ENCODE measurements at regions not wholly inside any gene's neighbourhood (a gene's known extent, or its start where the extent isn't known, plus 50 kb on each side); places are given as distances from the start of the nearest gene placed in this dataset.

- no peak for DNase-seq
These were observed 111.8 kb upstream of the IGF1 start for GRCh38 chr12:102592134-102592533.

DNA sequence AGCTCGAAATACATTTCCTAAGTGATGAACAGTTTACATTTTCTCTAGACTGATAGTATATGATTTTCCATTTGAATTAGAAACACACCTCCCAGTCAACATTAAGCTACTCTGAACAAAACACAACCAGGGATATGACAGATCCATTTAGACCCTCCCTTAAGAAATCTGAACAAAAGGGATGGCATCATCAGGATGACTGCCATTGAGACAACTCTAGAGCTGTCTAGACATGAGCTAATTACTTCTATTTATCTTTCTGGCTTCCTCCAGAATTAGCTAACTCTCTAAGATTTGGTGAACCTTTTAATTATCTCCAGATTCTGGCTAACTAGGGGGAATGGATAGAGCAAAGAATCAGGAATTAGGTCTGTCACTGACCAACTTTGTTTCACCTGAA lies 92.9 kb upstream of the IGF1 start:
- DNase-seq = no peak

GRCh38 chr12:102571889-102572288 lies 91.5 kb upstream of the IGF1 start:
- DNase-seq = no peak

DNA sequence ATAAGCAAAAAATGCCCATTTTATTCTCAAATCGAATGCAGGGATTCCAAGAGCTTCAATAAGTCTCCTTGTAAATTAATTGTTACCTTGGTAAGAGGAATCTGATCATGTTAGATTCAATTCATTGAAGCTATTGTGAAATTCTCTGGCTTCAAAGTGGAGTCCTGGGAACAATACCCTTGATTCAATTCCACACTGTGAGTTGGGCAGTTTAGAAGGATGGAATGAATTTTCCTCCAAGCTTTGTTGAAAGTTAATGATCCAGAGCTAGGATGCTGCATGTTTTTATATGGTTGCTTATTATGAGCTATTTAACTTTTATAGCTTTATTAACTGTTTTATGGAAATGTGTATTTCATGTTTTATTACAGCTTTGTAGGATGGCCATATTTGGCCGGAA lies 89.9 kb upstream of the IGF1 start:
- no peak for DNase-seq

DNA sequence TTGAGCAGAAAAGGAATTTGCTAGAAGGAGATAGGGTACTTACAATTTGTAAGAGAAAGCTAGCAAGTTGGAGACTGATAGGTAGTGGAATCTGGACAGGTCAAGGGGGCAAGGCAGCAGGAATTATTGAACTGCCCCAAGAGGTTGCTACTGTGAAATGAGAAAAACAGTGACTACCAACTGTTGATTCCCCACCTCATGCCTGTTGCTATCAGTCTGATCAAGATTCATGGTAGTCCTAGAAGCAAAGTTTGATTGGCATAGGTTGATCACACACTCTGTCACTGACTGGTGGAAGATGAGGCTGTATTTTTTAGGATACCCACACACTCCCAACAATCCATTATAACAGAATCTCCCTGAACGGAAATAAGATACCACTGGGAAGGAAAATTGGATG lies 89.4 kb upstream of the IGF1 start:
- DNase-seq = no peak

GRCh38 chr12:102568276-102568675 lies 87.9 kb upstream of the IGF1 start:
- DNase-seq = no peak

GRCh38 chr12:102567031-102567985 lies 86.9 kb upstream of the IGF1 start:
- no peak for DNase-seq

- no peak for DNase-seq
These were observed 85.2 kb upstream of the IGF1 start for GRCh38 chr12:102565555-102565954.

- no peak for DNase-seq
These were observed 83.7 kb upstream of the IGF1 start for GRCh38 chr12:102564026-102564425.

DNA sequence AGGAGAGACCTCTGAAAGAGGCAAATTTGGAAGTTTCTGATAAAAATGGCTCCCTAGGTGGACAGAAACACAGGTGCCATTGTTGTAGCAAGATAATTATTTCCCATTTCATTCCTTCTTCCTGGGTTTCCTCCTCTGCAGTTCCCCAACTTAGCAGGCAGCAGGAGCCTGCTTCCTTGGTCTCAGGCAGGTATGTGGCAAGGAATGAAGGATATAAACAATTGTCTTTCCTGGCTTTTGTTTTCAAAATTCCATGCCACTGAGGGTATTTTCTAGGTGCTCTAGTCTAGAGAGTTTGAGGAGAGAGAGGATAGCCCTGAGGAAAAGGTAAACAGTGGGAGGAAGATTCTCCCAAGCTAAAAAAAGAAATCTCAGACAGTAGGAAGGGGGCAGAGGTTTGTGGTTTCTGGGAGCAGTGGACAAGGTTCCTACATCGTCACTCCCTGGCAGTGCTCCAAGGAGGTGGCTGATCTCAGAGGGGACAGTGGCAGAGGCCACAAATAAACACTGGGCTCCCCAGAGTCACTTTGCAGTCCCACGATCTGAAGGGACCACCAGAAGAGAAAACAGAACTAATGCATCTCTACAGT lies 82.6 kb upstream of the IGF1 start:
- DNase-seq = no peak

DNA sequence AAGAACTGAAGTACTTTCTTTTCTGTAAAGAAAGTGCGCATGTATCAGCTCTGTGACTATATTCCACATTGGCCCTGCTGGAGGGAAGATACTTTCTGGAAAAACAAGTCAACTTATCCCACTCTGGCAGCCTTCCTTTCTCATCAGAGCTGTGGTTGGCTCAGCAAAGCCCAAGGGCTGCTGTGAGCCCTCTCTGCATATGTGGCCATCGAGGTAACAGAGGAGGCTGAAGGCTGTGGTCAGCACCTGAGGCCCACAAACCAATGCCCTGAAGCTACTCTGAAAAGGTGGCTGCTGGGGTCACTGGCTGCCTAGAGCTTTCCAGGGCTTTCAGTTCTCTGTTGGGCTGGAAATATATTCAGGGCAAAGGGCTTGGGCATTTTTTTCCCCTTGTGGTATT lies 70.8 kb upstream of the IGF1 start:
- no peak for DNase-seq

DNA sequence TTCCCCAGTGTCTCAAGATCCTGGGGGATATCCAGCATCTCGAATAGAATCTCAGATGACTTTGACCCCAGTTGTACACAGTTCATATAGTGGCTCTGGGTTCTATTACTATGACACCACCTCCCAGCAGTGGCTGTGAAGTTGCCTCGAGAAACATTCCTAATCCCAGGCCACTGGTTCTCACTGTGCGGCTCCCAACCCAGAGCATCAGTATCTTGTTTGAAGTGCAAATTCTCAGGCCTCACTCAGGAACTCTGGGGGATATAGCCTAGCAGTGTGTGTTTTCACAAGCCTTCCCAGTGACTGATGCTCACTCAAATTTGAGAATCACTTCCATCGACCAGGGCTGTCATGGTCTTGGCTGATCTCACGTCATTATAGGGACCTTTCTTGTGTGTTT lies 69.3 kb upstream of the IGF1 start:
- no peak for DNase-seq

GRCh38 chr12:102548543-102548942 lies 68.2 kb upstream of the IGF1 start:
- DNase-seq = no peak

DNA sequence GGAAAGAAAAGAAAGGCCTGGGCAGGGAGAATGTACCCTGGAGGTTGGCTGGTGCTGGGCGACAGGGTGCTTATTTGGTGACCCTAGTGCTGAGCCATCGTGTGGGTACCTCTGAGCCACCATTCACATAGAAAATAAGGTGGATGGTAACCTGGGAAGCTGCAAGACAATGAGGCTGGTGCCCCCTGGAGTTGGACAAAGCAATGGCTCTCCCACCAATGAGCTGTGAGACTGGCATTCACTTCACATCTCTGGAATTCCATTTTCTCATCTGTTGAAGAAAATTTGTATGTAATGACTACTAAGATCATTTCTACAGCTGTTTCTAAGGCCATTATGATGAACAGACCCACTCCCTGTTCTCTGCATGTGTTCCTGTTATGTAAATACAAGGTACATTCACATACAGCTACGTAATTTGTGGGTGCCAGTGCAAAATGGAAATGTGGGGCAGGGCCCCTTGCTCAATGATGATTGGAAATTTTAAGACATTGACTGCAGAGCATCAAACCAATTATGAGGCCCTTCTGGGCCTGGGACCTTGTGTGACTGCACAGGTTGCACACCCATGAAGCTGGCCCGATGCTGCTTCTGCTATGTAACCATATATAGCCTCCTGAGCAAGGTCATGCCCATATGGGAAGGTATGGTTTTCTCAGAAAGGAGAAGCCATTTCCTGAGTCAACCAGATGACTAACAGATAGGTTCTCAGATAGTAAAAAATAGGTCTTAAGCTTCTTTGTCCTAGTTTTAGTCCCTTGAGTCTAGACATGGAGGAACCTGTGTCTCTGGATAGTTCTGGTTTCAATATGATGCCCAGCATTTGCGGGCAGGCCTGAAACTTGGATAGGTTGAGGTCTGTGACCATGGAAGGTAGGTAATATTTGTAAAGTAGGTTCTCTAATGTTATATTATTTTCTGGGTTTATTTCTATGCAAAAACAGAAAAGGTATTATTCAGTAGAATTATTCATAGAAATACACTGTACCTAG lies 63.4 kb upstream of the IGF1 start:
- DNase-seq = peak; percentile 4

GRCh38 chr12:102542816-102543440 lies 62.6 kb upstream of the IGF1 start:
- DNase-seq = no peak

GRCh38 chr12:102540815-102541385 lies 60.5 kb upstream of the IGF1 start:
- no peak for DNase-seq

- DNase-seq = no peak
These were observed 59.5 kb upstream of the IGF1 start for GRCh38 chr12:102539651-102540553.

DNA sequence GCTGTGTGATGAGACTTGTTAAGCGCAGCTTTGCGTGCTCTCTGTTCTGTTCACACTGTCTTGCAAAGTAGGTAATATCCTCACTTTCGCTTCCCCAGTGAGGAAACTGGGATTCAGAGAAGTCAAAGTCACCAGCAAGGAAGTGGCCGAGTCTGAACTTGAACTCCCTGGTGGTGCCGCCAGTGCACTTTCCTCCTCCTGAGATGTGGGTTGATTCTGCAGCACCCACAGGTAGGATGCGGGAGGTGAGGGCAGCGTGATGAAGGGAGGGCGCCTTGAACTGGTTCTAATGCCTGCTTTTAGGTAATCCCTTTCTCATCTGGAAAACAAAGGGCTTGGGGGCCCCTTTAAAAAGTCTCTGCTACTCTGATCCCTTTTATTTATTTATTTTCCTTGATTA lies 54.9 kb upstream of the IGF1 start:
- no peak for DNase-seq

DNA sequence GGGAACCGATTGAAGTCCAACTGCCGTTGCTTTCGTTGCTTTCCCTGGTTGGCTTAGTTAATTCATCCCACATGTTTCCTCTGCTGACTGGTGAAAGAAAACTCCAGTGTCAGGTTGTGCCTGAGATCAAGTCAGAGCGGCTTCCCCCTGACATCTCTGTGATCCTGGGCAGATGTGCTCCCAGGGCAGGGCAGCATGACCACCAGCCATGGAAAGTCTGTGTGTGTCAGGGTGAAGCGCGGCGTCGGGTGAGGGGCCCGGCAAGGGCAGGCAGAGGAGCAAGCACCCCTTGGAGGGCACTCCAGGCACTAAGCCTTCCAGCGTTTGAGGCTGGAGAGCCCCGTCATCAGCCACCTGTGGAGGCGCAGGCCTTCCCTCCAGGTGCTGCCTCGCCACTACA lies 54.5 kb upstream of the IGF1 start:
- no peak for DNase-seq

- no peak for DNase-seq
These were observed 53.3 kb upstream of the IGF1 start for GRCh38 chr12:102533483-102534215.
